HCT116 (cell line): ENCODE measurements at regions not wholly inside any gene's neighbourhood (a gene's known extent, or its start where the extent isn't known, plus 50 kb on each side); places are given as distances from the start of the nearest gene placed in this dataset.

ENCODE experiments used
- ATAC-seq: fragments of 200-7000 bp; cut with Tn5 transposase; 2 replicates; pipeline ENCODE4 v1.9.1; 2020; ENCODE audit warnings: mild to moderate bottlenecking, moderate library complexity
- BruUV-seq: library from RNA; stranded (reverse); fragments of 400-500 nt; replicated peaks from 2 replicates; lab custom pipeline; 2021; lab: Mats Ljungman, UMichigan
- CTCF ChIA-PET: fragments of 300-600 bp; sonication (Branson Sonifier 250); formaldehyde crosslinking; loops from one replicate; lab custom pipeline; 2021; ENCODE audit warnings: antibody characterized with exemption; lab: Charles Lee
- POLR2A ChIA-PET: fragments of 300-600, 350-600 bp; sonication (Branson Sonifier 250); formaldehyde crosslinking; loops from one replicate; lab custom pipeline; 2021; ENCODE audit warnings: antibody characterized with exemption; lab: Charles Lee
- RAD21 ChIA-PET, 2 experiments: fragments of 300-600 bp; sonication (Branson Sonifier 250); formaldehyde crosslinking; loops; one replicate each; lab custom pipeline; 2023; ENCODE audit warnings: low total read pairs in 2 of 2; ENCODE audit not compliant: uncharacterized antibody in 2 of 2, unreplicated experiment in 2 of 2, low non-redundant PET in 1 of 2; lab: Charles Lee
- DNase-seq: peaks from one replicate; pipeline ENCODE4 v3.0.0-alpha.2; 2010; ENCODE audit warnings: low read depth, low spot score
- H2AFZ ChIP-seq: fragments of 200-600 bp; shearing (Covaris generic), sonication (generic); 2 replicates; pipeline ENCODE4 v1.6.1; 2017; ENCODE audit warnings: low read depth, mixed run types, mixed read lengths, antibody characterized with exemption, low read length; ENCODE audit not compliant: poor library complexity, severe bottlenecking
- H3K27ac ChIP-seq: 2 replicates; pipeline ENCODE4 v1.5.1; 2012; ENCODE audit warnings: low read depth, low read length
- H3K27me3 ChIP-seq: fragments of 200-600 bp; sonication (generic); 2 replicates; pipeline ENCODE4 v1.6.1; 2016; ENCODE audit warnings: mixed run types, low read length, mixed read lengths; ENCODE audit not compliant: insufficient read depth
- H3K36me3 ChIP-seq, 2 experiments: fragments of 200-500 bp in 1 of 2; fragments of 200-600 bp in 1 of 2; sonication (Bioruptor generic) in 1 of 2; sonication (generic) in 1 of 2; 2 replicates each; pipeline versions ENCODE4 v1.5.1 to v1.6.1; 2014 to 2016; ENCODE audit warnings: low read length in 2 of 2, inconsistent platforms in 1 of 2, mixed read lengths in 1 of 2, mixed run types in 1 of 2; ENCODE audit not compliant: insufficient read depth in 2 of 2, control insufficient read depth in 1 of 2
- H3K4me1 ChIP-seq, 2 experiments: fragments of 200-600 bp in 1 of 2; sonication (generic) in 1 of 2; 2 replicates each; pipeline versions ENCODE4 v1.5.1 to v1.6.1; 2012 to 2017; ENCODE audit warnings: low read length in 2 of 2, inconsistent platforms in 1 of 2, mild to moderate bottlenecking in 1 of 2, mixed read lengths in 1 of 2, mixed run types in 1 of 2, moderate library complexity in 1 of 2; ENCODE audit not compliant: insufficient read depth in 2 of 2, control insufficient read depth in 1 of 2
- H3K4me2 ChIP-seq: fragments of 200-600 bp; sonication (generic); 2 replicates; pipeline ENCODE4 v1.6.1; 2017; ENCODE audit warnings: mixed run types, low read length, mixed read lengths
- H3K4me3 ChIP-seq, 2 experiments: fragments of 200-600 bp in 1 of 2; sonication (generic) in 1 of 2; replicated peaks in 1 of 2; 2 replicates each; pipeline ENCODE4 v1.5.1; 2011 to 2016; ENCODE audit warnings: low read length in 2 of 2, control low read depth in 1 of 2, low read depth in 1 of 2, mild to moderate bottlenecking in 1 of 2, mixed read lengths in 1 of 2, mixed run types in 1 of 2
- H3K79me2 ChIP-seq: fragments of 200-600 bp; sonication (generic); 2 replicates; pipeline ENCODE4 v1.6.1; 2017; ENCODE audit warnings: mild to moderate bottlenecking, mixed run types, low read length, moderate library complexity, mixed read lengths; ENCODE audit not compliant: insufficient read depth
- H3K9ac ChIP-seq: fragments of 200-600 bp; sonication (generic); 2 replicates; pipeline ENCODE4 v1.6.1; 2016; ENCODE audit warnings: low read length, mixed read lengths
- H3K9me2 ChIP-seq: fragments of 200-600 bp; sonication (generic), shearing (Covaris generic); 2 replicates; pipeline ENCODE4 v1.6.1; 2017; ENCODE audit warnings: mixed run types, mild to moderate bottlenecking, moderate library complexity; ENCODE audit not compliant: insufficient read depth
- H3K9me3 ChIP-seq, 2 experiments: fragments of 200-500 bp in 1 of 2; fragments of 200-600 bp in 1 of 2; sonication (Bioruptor generic) in 1 of 2; sonication (generic) in 1 of 2; 2 replicates each; pipeline ENCODE4 v1.6.1; 2014 to 2017; ENCODE audit warnings: low read length in 2 of 2, mixed read lengths in 2 of 2, inconsistent platforms in 1 of 2, low read depth in 1 of 2, mild to moderate bottlenecking in 1 of 2, mixed run types in 1 of 2, moderate library complexity in 1 of 2; ENCODE audit not compliant: control insufficient read depth in 1 of 2, insufficient read depth in 1 of 2
- H4K20me1 ChIP-seq: fragments of 200-600 bp; sonication (generic), shearing (Covaris generic); 2 replicates; pipeline ENCODE4 v1.6.1; 2017; ENCODE audit warnings: mixed run types, mild to moderate bottlenecking, moderate library complexity; ENCODE audit not compliant: insufficient read depth
- CBX3 ChIP-seq: IDR thresholded peaks from 2 replicates; pipeline ENCODE4 v1.6.1; 2012; ENCODE audit warnings: low read depth
- CEBPB ChIP-seq: IDR thresholded peaks from 2 replicates; pipeline ENCODE4 v1.6.1; 2012; ENCODE audit warnings: low read depth
- ELF1 ChIP-seq: IDR thresholded peaks from 2 replicates; pipeline ENCODE4 v1.6.1; 2012; ENCODE audit warnings: low read depth, borderline replicate concordance
- EZH2 ChIP-seq: fragments of 200-600 bp; sonication (generic); IDR thresholded peaks from 2 replicates; pipeline ENCODE4 v1.6.1; 2017; ENCODE audit warnings: antibody characterized with exemption, mixed run types
- EZH2phosphoT487 ChIP-seq: fragments of 200-600 bp; IDR thresholded peaks from 2 replicates; pipeline ENCODE4 v1.6.1; 2018; ENCODE audit warnings: antibody characterized with exemption, borderline replicate concordance
- FOSL1 ChIP-seq: IDR thresholded peaks from 2 replicates; pipeline ENCODE4 v1.6.1; 2012; ENCODE audit warnings: low read depth
- POLR2A ChIP-seq: IDR thresholded peaks from 2 replicates; pipeline ENCODE4 v1.7.0; 2011; ENCODE audit warnings: borderline replicate concordance; ENCODE audit not compliant: insufficient read depth, insufficient read length; ENCODE audit errors: extremely low read depth
- RAD21 ChIP-seq: IDR thresholded peaks from 2 replicates; pipeline ENCODE4 v1.6.1; 2012; ENCODE audit warnings: low read depth, mild to moderate bottlenecking
- SIN3A ChIP-seq: IDR thresholded peaks from 2 replicates; pipeline ENCODE4 v1.6.1; 2012; ENCODE audit warnings: low read depth
- TCF7L2 ChIP-seq: IDR thresholded peaks from 2 replicates; pipeline ENCODE4 v1.7.0; 2011; ENCODE audit warnings: borderline replicate concordance, inconsistent platforms; ENCODE audit not compliant: insufficient read depth, insufficient read length; ENCODE audit errors: extremely low read depth
- YY1 ChIP-seq: IDR thresholded peaks from 2 replicates; pipeline ENCODE4 v1.6.1; 2011; ENCODE audit warnings: low read length, low read depth, moderate library complexity, mild to moderate bottlenecking; ENCODE audit not compliant: insufficient replicate concordance; ENCODE audit errors: extremely low read depth
- intact Hi-C: fragments of 100-400 bp; cut with micrococcal nuclease; formaldehyde crosslinking; loops from 2 replicates; pipeline ENCODE4 v1.10.0; 2022
- TF ChIP-seq, protein P1 (sequence below), 3 experiments: fragments of 200-600 bp in 1 of 3; sonication (generic) in 1 of 3; IDR thresholded peaks in 2 of 3; conservative IDR thresholded peaks in 1 of 3; 2 replicates each; pipeline ENCODE4 v1.5.1; 2012 to 2017; ENCODE audit warnings: low read depth in 2 of 3, low read length in 2 of 3, antibody characterized with exemption in 1 of 3, borderline replicate concordance in 1 of 3, control low read depth in 1 of 3, mild to moderate bottlenecking in 1 of 3, mixed read lengths in 1 of 3, mixed run types in 1 of 3, moderate library complexity in 1 of 3; ENCODE audit not compliant: insufficient read depth in 1 of 3
- TF ChIP-seq, protein P2 (sequence below): IDR thresholded peaks from 2 replicates; pipeline ENCODE4 v1.6.1; 2011; ENCODE audit warnings: mild to moderate bottlenecking, low read length, moderate library complexity; ENCODE audit not compliant: insufficient replicate concordance; ENCODE audit errors: extremely low read depth
- TF ChIP-seq, protein P3 (sequence below): IDR thresholded peaks from 2 replicates; pipeline ENCODE4 v1.6.1; 2012

DNA sequence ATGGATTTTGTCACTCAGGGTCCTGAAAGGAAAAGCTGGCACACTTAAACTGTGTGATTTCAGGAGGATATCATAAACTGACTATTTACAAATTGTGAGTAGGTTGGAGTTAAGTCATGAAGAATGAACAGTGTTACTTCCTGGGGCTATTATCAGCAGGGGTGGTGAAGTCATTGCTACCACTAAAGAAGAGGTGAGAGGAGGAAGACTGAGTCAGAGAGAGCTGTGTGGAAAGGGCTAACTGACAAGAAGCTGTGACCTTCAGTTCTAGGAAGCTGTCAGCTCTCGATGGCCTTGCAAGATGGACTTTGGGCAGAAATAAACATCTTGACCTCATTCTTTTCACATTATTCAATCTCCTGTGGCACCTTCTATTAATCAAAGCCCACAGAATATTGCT, 72.3 kb upstream of the STARD4 start:
- Histone ChIP-seq H3K79me2 (no peaks in the 10 kb centered on the region), H3K4me3 (no peak overlapping the region), H3K27me3 (0 out of 2 replicates have a peak, but pooled peaks cover 10% of the 10 kb centered on the region), H3K36me3 (no peaks in the 10 kb centered on the region), H3K9ac (no peak overlapping the region), H3K27ac (no peak overlapping the region), H4K20me1 (no peaks in the 10 kb centered on the region), H3K9me3 (no peaks in the 10 kb centered on the region), H2AFZ (no peak overlapping the region), H3K9me2 (no peaks in the 10 kb centered on the region), H3K4me2 (no peak overlapping the region), H3K4me1 (no peaks in the 10 kb centered on the region)
- DNase-seq (no peak), ATAC-seq (no peak)
- BruUV-seq: no TSS peak
- TF ChIP-seq FOSL1 (no peak), CBX3 (no peak), CEBPB (no peak), ELF1 (no peak), TCF7L2 (no peak), POLR2A (no peak), YY1 (no peak), RAD21 (no peak), EZH2 (no peak), EZH2phosphoT487 (no peak), SIN3A (no peak)
- TF ChIP-seq, protein P1, sequence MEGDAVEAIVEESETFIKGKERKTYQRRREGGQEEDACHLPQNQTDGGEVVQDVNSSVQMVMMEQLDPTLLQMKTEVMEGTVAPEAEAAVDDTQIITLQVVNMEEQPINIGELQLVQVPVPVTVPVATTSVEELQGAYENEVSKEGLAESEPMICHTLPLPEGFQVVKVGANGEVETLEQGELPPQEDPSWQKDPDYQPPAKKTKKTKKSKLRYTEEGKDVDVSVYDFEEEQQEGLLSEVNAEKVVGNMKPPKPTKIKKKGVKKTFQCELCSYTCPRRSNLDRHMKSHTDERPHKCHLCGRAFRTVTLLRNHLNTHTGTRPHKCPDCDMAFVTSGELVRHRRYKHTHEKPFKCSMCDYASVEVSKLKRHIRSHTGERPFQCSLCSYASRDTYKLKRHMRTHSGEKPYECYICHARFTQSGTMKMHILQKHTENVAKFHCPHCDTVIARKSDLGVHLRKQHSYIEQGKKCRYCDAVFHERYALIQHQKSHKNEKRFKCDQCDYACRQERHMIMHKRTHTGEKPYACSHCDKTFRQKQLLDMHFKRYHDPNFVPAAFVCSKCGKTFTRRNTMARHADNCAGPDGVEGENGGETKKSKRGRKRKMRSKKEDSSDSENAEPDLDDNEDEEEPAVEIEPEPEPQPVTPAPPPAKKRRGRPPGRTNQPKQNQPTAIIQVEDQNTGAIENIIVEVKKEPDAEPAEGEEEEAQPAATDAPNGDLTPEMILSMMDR (IDR thresholded peaks at IDR 0.05 in 2 of 3, conservative IDR thresholded peaks at IDR 0.05 in 1 of 3; ENCODE audit: borderline replicate concordance in 1 of 3, insufficient read depth in 1 of 3, low read depth in 2 of 3, low read length in 2 of 3): no peak
- TF ChIP-seq, protein P2, sequence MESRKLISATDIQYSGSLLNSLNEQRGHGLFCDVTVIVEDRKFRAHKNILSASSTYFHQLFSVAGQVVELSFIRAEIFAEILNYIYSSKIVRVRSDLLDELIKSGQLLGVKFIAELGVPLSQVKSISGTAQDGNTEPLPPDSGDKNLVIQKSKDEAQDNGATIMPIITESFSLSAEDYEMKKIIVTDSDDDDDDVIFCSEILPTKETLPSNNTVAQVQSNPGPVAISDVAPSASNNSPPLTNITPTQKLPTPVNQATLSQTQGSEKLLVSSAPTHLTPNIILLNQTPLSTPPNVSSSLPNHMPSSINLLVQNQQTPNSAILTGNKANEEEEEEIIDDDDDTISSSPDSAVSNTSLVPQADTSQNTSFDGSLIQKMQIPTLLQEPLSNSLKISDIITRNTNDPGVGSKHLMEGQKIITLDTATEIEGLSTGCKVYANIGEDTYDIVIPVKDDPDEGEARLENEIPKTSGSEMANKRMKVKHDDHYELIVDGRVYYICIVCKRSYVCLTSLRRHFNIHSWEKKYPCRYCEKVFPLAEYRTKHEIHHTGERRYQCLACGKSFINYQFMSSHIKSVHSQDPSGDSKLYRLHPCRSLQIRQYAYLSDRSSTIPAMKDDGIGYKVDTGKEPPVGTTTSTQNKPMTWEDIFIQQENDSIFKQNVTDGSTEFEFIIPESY: no peak
- TF ChIP-seq, protein P3, sequence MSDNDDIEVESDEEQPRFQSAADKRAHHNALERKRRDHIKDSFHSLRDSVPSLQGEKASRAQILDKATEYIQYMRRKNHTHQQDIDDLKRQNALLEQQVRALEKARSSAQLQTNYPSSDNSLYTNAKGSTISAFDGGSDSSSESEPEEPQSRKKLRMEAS: no peak
- CTCF ChIA-PET: no interaction called here
- POLR2A ChIA-PET: no interaction called here
- RAD21 ChIA-PET: no interaction called here
- intact Hi-C loops: no loop called here
